Naive thymus-derived CD4-positive, alpha-beta T cell (primary cell): ENCODE measurements at regions not wholly inside any gene's neighbourhood (a gene's known extent, or its start where the extent isn't known, plus 50 kb on each side); places are given as distances from the start of the nearest gene placed in this dataset.

Experiments
- ATAC-seq: fragments of 150-1000 bp; cut with Tn5 transposase; 2 replicates; pipeline ENCODE4 v1.10.0; 2021; ENCODE audit warnings: mild to moderate bottlenecking, moderate library complexity
- CTCF ChIA-PET: fragments of 350-600 bp; sonication (Branson Sonifier 250); formaldehyde crosslinking; loops from one replicate; lab custom pipeline; 2021; ENCODE audit warnings: antibody characterized with exemption; lab: Charles Lee
- POLR2A ChIA-PET: fragments of 350-600 bp; sonication (Branson Sonifier 250); formaldehyde crosslinking; loops from one replicate; lab custom pipeline; 2021; ENCODE audit warnings: antibody characterized with exemption, inconsistent platforms; lab: Charles Lee
- DNase-seq, 9 donors: peaks; one replicate each; pipeline versions ENCODE4 v3.0.0 to v3.0.0-alpha.2; 2020 to 2022; ENCODE audit warnings: mixed read lengths in 1 of 9
- H3K27ac ChIP-seq: one replicate; pipeline ENCODE4 v1.7.0; 2013; ENCODE audit warnings: mild to moderate bottlenecking, low read depth, low read length, moderate library complexity
- H3K27me3 ChIP-seq, 2 donors: one replicate each; pipeline ENCODE4 v1.7.0; 2013; ENCODE audit warnings: low read length in 2 of 2, mild to moderate bottlenecking in 2 of 2, moderate library complexity in 2 of 2; ENCODE audit not compliant: control insufficient read depth in 2 of 2, insufficient read depth in 2 of 2
- H3K36me3 ChIP-seq, 3 experiments: 1 replicate in 2 of 3; 2 replicates in 1 of 3; pipeline ENCODE4 v1.7.0; 2013; ENCODE audit warnings: low read length in 3 of 3, mild to moderate bottlenecking in 3 of 3, moderate library complexity in 1 of 3; ENCODE audit not compliant: insufficient read depth in 3 of 3, control insufficient read depth in 2 of 3
- H3K4me1 ChIP-seq, 2 donors: one replicate each; pipeline ENCODE4 v1.7.0; 2013; ENCODE audit warnings: low read length in 2 of 2, mild to moderate bottlenecking in 2 of 2, moderate library complexity in 1 of 2; ENCODE audit not compliant: control insufficient read depth in 2 of 2, insufficient read depth in 2 of 2
- H3K4me3 ChIP-seq: 2 replicates; pipeline ENCODE4 v1.7.0; 2013; ENCODE audit warnings: mild to moderate bottlenecking, low read length
- H3K9me3 ChIP-seq, 3 experiments: 1 replicate in 2 of 3; 2 replicates in 1 of 3; pipeline ENCODE4 v1.7.0; 2013; ENCODE audit warnings: low read length in 3 of 3; ENCODE audit not compliant: control insufficient read depth in 2 of 3
- H3K27ac Mint-ChIP-seq, 9 donors: one replicate each; pipeline ENCODE4 v1.8.0; 2020 to 2022; ENCODE audit warnings: mixed read lengths in 9 of 9, mild to moderate bottlenecking in 8 of 9, moderate library complexity in 5 of 9, inconsistent platforms in 2 of 9
- H3K27me3 Mint-ChIP-seq, 5 donors: one replicate each; pipeline ENCODE4 v1.8.0; 2021 to 2022; ENCODE audit warnings: mixed read lengths in 5 of 5, mild to moderate bottlenecking in 1 of 5
- H3K36me3 Mint-ChIP-seq, 5 donors: one replicate each; pipeline ENCODE4 v1.8.0; 2020 to 2022; ENCODE audit warnings: mixed read lengths in 5 of 5, mild to moderate bottlenecking in 3 of 5, inconsistent platforms in 1 of 5
- H3K4me1 Mint-ChIP-seq, 7 donors: one replicate each; pipeline ENCODE4 v1.8.0; 2020 to 2022; ENCODE audit warnings: mixed read lengths in 7 of 7, mild to moderate bottlenecking in 3 of 7, inconsistent platforms in 1 of 7
- H3K4me3 Mint-ChIP-seq, 10 donors: one replicate each; pipeline ENCODE4 v1.8.0; 2020 to 2022; ENCODE audit warnings: mild to moderate bottlenecking in 10 of 10, mixed read lengths in 10 of 10, moderate library complexity in 6 of 10, inconsistent platforms in 2 of 10
- H3K9me3 Mint-ChIP-seq, 11 donors: one replicate each; pipeline ENCODE4 v1.8.0; 2020 to 2022; ENCODE audit warnings: mixed read lengths in 11 of 11, mild to moderate bottlenecking in 4 of 11, inconsistent platforms in 1 of 11, moderate library complexity in 1 of 11
- intact Hi-C, 2 donors: fragments of 100-400 bp; cut with micrococcal nuclease; formaldehyde crosslinking; loops; one replicate each; pipeline ENCODE4 v1.15.1; 2023

DNA sequence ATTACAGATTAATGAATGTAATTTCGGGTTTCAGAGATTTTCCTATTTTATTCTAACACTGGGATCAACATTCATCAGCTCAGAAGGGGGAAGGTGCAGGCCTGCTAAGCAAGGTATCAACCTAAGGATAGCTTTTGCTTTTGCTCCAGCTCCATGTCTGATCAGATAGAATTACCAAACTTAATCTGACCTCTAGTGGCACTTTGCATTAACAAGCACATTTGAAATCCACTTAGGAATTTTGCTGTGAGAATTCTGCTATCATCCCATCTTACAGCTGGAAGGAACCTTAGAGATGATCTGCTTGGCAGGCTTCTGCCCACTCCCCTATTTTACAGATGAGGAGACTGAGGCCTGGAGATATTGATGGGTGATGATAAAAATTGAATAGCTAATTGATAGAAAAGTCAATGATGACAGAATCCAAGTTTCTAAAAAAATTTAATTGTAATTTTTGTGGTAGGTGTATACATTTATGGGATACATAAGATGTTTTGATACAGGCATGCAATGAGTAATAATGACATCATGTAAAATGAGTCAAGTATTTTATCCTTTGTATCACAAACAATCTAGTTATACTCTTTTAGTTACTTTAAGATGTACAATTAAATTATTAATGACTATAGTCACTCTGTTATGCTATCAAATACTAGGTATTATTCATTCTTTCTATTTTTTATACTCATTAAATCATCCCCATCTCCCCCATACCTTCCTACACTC, 209.2 kb upstream of the ZPLD1 start:
- peak; percentile 59 for ATAC-seq
- CTCF ChIA-PET: interaction anchor here (0.6 to 11.1 kb wide), 36 partner anchors 12 to 561 kb away, joined by 3 to 423 read pairs (median 4); partner anchors contain the start of gene NFKBIZ
- peaks cover 0 to 5% (median 0%) of the 10 kb centered on the region in 11 donors for H3K9me3 Mint-ChIP-seq
- POLR2A ChIA-PET: interaction anchor here (0.6 to 5.6 kb wide), 16 partner anchors 11 to 423 kb away, joined by 3 to 56 read pairs (median 4); partner anchors contain the start of gene NFKBIZ
- intact Hi-C loops: loop anchor here (1.0 to 10.0 kb wide), 15 partner anchors 111 to 651 kb away; partner anchors contain the start of genes NFKBIZ (in 1 of the 2) and PCNP (in 1 of the 2)
- Histone ChIP-seq H3K9me3 (no peaks in the 10 kb centered on the region), H3K27ac (no peak overlapping the region), H3K27me3 (no peaks in the 10 kb centered on the region), H3K4me1 (peaks cover 7 to 30% of the 10 kb centered on the region in 2 donors), H3K4me3 (no peak overlapping the region), H3K36me3 (no peaks in the 10 kb centered on the region)
- peaks cover 0 to 16% (median 0%) of the 10 kb centered on the region in 5 donors for H3K27me3 Mint-ChIP-seq
- H3K4me3 Mint-ChIP-seq: no peak overlapping the region
- H3K27ac Mint-ChIP-seq: peak overlapping the region in 3 of 9 donors; percentile 42 to 65 (median 47)
- H3K36me3 Mint-ChIP-seq: peaks cover 0 to 9% (median 3%) of the 10 kb centered on the region in 5 donors
- peak in 7 of 9 donors; percentile 17 to 63 (median 46) for DNase-seq
- H3K4me1 Mint-ChIP-seq: peaks cover 19 to 54% (median 42%) of the 10 kb centered on the region in 7 donors

DNA sequence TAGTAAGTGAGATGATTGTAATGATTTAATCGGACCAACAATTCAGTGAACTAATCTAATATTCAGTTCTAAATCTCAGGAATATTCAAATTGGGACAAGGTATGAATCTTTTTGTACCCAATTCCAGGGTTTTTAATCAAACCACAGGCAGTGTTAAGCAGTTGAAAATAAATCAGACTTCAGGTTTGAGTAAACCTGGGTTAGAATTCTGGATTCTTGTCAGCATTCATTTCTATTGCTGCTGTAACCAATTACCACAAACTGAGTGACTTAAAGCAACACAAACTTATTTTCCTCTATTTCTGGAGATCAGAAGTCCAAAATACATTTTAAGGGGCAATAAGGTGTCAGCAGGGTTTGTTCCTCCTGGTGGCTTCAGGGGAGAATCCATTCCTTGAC, 208.4 kb upstream of the ZPLD1 start:
- no peak overlapping the region for H3K4me3 Mint-ChIP-seq
- no peak overlapping the region for H3K27ac ChIP-seq
- H3K4me3 ChIP-seq: no peak overlapping the region
- H3K9me3 ChIP-seq: no peaks in the 10 kb centered on the region
- ChIA-PET CTCF (interaction anchor here (1.0 to 11.1 kb wide), 8 partner anchors 167 to 419 kb away, joined by 3 to 423 read pairs (median 14); partner anchors contain the start of gene NFKBIZ), POLR2A (interaction anchor here (2.4 to 5.6 kb wide), 2 partner anchors 378 to 413 kb away, joined by 28 to 56 read pairs; partner anchors contain the start of gene NFKBIZ)
- H3K27me3 ChIP-seq: no peaks in the 10 kb centered on the region
- no peak for ATAC-seq
- H3K27me3 Mint-ChIP-seq: peaks cover 0 to 16% (median 0%) of the 10 kb centered on the region in 5 donors
- intact Hi-C loops: loop anchor here (5.0 to 10.0 kb wide), 5 partner anchors 112 to 652 kb away; partner anchors contain the start of gene PCNP (in 1 of the 2)
- no peak overlapping the region for H3K27ac Mint-ChIP-seq
- peaks cover 19 to 52% (median 40%) of the 10 kb centered on the region in 7 donors for H3K4me1 Mint-ChIP-seq
- peaks cover 0 to 6% (median 0%) of the 10 kb centered on the region in 5 donors for H3K36me3 Mint-ChIP-seq
- no peaks in the 10 kb centered on the region for H3K36me3 ChIP-seq
- peaks cover 7 to 30% of the 10 kb centered on the region in 2 donors for H3K4me1 ChIP-seq
- peaks cover 0 to 3% (median 0%) of the 10 kb centered on the region in 11 donors for H3K9me3 Mint-ChIP-seq
- DNase-seq: no peak

GRCh38 chr3:102229062-102229655, 205.7 kb upstream of the ZPLD1 start:
- POLR2A ChIA-PET: interaction anchor here (0.5 to 2.2 kb wide), 7 partner anchors 309 to 1781 kb away, joined by 3 to 7 read pairs (median 3); partner anchors contain the start of gene NFKBIZ
- H3K4me1 Mint-ChIP-seq: peaks cover 1 to 27% (median 14%) of the 10 kb centered on the region in 7 donors
- intact Hi-C loops: loop anchor here (1.0 to 10.0 kb wide), 8 partner anchors 114 to 654 kb away; partner anchors contain the start of gene PCNP (in 1 of the 2)

DNA sequence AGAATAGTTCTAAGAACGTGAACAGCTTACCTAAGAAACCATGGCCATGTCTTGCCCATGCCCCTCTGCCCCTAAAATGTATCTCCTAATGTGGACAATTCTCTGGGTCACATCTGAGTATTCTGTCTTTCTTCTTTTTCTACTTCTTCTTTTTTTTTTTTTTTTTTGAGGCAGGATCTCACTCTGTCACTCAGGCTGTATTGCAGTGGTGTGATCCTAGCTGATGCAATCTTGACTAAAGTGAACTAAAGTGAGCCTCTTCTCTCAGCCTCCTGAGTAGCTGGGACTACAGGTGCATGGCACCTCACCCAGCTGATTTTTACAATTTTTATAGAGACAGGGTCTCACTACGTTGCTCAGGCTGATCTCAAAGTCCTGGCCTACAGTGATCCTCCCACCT, 204.8 kb upstream of the ZPLD1 start:
- H3K9me3 Mint-ChIP-seq: no peaks in the 10 kb centered on the region
- H3K4me1 Mint-ChIP-seq: peaks cover 0 to 19% (median 5%) of the 10 kb centered on the region in 7 donors
- intact Hi-C loops: loop anchor here in 1 of 2 donors (10.0 kb wide), 1 partner anchor 445 kb away; no protein-coding TSS in a partner anchor
- no peak overlapping the region for H3K4me3 ChIP-seq
- no peaks in the 10 kb centered on the region for H3K27me3 ChIP-seq
- ATAC-seq (no peak), DNase-seq (no peak)
- H3K9me3 ChIP-seq: no peaks in the 10 kb centered on the region
- CTCF ChIA-PET: interaction anchor here (0.6 to 11.1 kb wide), 7 partner anchors 13 to 505 kb away, joined by 3 to 423 read pairs (median 9); no protein-coding TSS in a partner anchor
- H3K4me1 ChIP-seq: peaks cover 0 to 3% of the 10 kb centered on the region in 2 donors
- peak overlapping the region in 1 of 9 donors; percentile 78 for H3K27ac Mint-ChIP-seq
- no peak overlapping the region for H3K4me3 Mint-ChIP-seq
- H3K27ac ChIP-seq: no peak overlapping the region
- POLR2A ChIA-PET: no interaction called here
- peaks cover 0 to 34% (median 0%) of the 10 kb centered on the region in 5 donors for H3K27me3 Mint-ChIP-seq
- no peaks in the 10 kb centered on the region for H3K36me3 ChIP-seq
- no peaks in the 10 kb centered on the region for H3K36me3 Mint-ChIP-seq

More at GRCh38 chr3:102229062-102229655, 205.7 kb upstream of the ZPLD1 start:
- Mint-ChIP-seq H3K4me3 (no peak overlapping the region), H3K9me3 (no peaks in the 10 kb centered on the region), H3K27me3 (peaks cover 0 to 25% (median 0%) of the 10 kb centered on the region in 5 donors), H3K27ac (no peak overlapping the region), H3K36me3 (no peaks in the 10 kb centered on the region)
- CTCF ChIA-PET: interaction anchor here (0.6 to 11.1 kb wide), 24 partner anchors 9 to 504 kb away, joined by 3 to 423 read pairs (median 4); no protein-coding TSS in a partner anchor
- DNase-seq (peak; percentile 49 to 80 (median 74)), ATAC-seq (peak; percentile 89)
- H3K9me3 ChIP-seq: no peaks in the 10 kb centered on the region
- H3K36me3 ChIP-seq: no peaks in the 10 kb centered on the region
- H3K27me3 ChIP-seq: no peaks in the 10 kb centered on the region
- H3K4me1 ChIP-seq: peaks cover 0 to 6% of the 10 kb centered on the region in 2 donors
- H3K4me3 ChIP-seq: no peak overlapping the region
- H3K27ac ChIP-seq: no peak overlapping the region

GRCh38 chr3:102233881-102234280, 200.9 kb upstream of the ZPLD1 start:
- Histone ChIP-seq H3K27ac (no peak overlapping the region), H3K27me3 (no peaks in the 10 kb centered on the region), H3K4me3 (no peak overlapping the region), H3K36me3 (no peaks in the 10 kb centered on the region), H3K9me3 (no peaks in the 10 kb centered on the region), H3K4me1 (no peaks in the 10 kb centered on the region)
- DNase-seq (no peak), ATAC-seq (peak; percentile 28)
- H3K27ac Mint-ChIP-seq: peak overlapping the region in 1 of 9 donors; percentile 10
- peaks cover 0 to 33% (median 0%) of the 10 kb centered on the region in 5 donors for H3K27me3 Mint-ChIP-seq
- CTCF ChIA-PET: no interaction called here
- no peaks in the 10 kb centered on the region for H3K36me3 Mint-ChIP-seq
- no peaks in the 10 kb centered on the region for H3K9me3 Mint-ChIP-seq
- POLR2A ChIA-PET: no interaction called here
- intact Hi-C loops: loop anchor here in 1 of 2 donors (10.0 kb wide), 1 partner anchor 441 kb away; no protein-coding TSS in a partner anchor
- H3K4me1 Mint-ChIP-seq: peaks cover 0 to 14% (median 2%) of the 10 kb centered on the region in 7 donors
- H3K4me3 Mint-ChIP-seq: no peak overlapping the region

GRCh38 chr3:102235679-102236078, 199.1 kb upstream of the ZPLD1 start:
- Histone ChIP-seq H3K27me3 (no peaks in the 10 kb centered on the region), H3K9me3 (no peaks in the 10 kb centered on the region), H3K4me3 (no peak overlapping the region), H3K27ac (no peak overlapping the region), H3K4me1 (no peaks in the 10 kb centered on the region), H3K36me3 (no peaks in the 10 kb centered on the region)
- Mint-ChIP-seq H3K4me1 (peaks cover 0 to 1% (median 0%) of the 10 kb centered on the region in 7 donors), H3K27me3 (peaks cover 0 to 42% (median 3%) of the 10 kb centered on the region in 5 donors), H3K27ac (no peak overlapping the region), H3K9me3 (no peaks in the 10 kb centered on the region), H3K36me3 (no peaks in the 10 kb centered on the region), H3K4me3 (no peak overlapping the region)
- peak in 2 of 9 donors; percentile 24 to 25 for DNase-seq
- intact Hi-C loops: loop anchor here in 1 of 2 donors (1.0 to 10.0 kb wide), 2 partner anchors 301 to 439 kb away; no protein-coding TSS in a partner anchor
- ChIA-PET CTCF (no interaction called here), POLR2A (no interaction called here)
- no peak for ATAC-seq
